Inflammatory macrophage treated with lipopolysaccharide for 1 hour (primary cell): ENCODE measurements at regions not wholly inside any gene's neighbourhood (a gene's known extent, or its start where the extent isn't known, plus 50 kb on each side); places are given as distances from the start of the nearest gene placed in this dataset.

ENCODE experiments used
- DNase-seq, 2 donors: peaks; one replicate each; pipeline ENCODE4 v3.0.0-alpha.2; 2020 to 2022

- no peak for DNase-seq
Measured at GRCh38 chr20:52817511-52817910, 154.6 kb upstream of the TSHZ2 start.

- DNase-seq = no peak
Measured at GRCh38 chr20:52814371-52814770, 157.8 kb upstream of the TSHZ2 start.

- no peak for DNase-seq
Measured at GRCh38 chr20:52812231-52812847, 159.8 kb upstream of the TSHZ2 start.

GRCh38 chr20:52809003-52809402 lies 163.2 kb upstream of the TSHZ2 start:
- no peak for DNase-seq

DNA sequence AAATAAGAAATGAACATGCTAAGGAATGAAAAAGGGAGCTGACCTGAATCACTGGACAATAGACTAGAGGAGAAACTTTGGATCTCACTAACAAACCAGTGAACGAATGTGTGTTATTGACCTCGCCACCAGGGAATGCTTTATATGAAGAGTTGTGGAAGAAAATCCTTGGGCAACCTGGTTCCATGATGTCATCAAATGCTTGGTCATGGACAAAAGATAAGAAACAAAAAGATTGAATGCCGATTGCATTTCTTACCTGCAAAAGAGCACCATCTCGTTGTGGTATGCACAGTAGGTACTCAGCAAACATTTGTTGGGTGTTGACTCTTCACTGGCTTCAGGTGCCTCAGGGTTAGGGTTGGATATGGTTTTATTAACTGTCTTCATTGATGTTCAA lies 165.2 kb upstream of the TSHZ2 start:
- DNase-seq = no peak

- DNase-seq = no peak
Measured at GRCh38 chr20:52805843-52806242, 166.3 kb upstream of the TSHZ2 start.

DNA sequence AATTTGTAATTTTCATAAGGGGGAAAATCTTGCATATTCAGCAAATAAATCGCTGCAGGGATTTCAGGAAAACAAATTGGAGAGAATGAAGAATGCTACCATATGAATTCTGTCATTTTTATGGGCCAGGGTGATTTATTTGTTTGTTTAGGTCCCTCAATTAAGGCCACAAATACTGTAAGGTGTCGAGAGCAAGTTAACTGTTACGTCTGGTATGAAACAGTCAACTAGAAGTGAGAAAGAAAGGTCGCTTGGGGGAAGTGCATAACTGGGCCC lies 166.9 kb upstream of the TSHZ2 start:
- DNase-seq = no peak

DNA sequence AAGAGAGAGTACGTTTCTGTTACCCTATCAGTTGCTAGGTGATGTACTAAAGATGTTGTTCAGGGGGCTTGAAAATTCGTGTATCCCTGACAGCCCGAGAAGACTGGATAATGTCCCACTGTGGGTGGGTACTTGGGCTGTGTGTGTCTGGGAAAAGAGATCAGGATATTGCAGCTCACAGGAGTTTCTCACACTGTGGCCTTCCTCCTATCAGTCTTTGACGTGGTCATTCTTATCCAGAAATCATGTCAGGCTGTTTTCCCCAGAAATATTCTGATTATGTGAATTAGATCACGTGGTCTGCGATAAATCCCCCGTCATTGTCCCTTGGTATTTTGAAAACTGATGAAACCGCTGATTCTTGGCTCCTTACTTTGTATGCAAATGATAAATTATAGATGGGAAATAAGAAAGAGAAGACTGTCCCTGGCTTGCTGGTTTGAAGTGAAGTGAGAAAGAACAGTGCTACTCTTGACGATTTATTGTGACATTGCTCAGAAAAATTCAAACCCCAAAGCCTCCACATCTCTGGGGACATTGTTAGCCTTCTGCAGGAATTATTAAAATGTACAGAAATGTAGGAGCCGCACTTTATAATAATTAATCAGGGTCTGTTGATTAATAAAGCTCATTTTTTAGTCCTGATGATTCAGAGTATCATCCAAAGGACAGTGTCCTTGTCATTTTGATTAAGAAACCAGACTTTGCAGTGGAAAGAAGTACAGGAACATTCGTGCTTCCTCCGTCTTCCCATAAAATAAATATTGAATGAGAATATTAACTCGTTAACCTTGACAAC lies 167.5 kb upstream of the TSHZ2 start:
- no peak for DNase-seq

GRCh38 chr20:52801628-52802006 lies 170.5 kb upstream of the TSHZ2 start:
- DNase-seq = no peak

- DNase-seq = no peak
Measured at GRCh38 chr20:52800734-52801627, 171.2 kb upstream of the TSHZ2 start.

DNA sequence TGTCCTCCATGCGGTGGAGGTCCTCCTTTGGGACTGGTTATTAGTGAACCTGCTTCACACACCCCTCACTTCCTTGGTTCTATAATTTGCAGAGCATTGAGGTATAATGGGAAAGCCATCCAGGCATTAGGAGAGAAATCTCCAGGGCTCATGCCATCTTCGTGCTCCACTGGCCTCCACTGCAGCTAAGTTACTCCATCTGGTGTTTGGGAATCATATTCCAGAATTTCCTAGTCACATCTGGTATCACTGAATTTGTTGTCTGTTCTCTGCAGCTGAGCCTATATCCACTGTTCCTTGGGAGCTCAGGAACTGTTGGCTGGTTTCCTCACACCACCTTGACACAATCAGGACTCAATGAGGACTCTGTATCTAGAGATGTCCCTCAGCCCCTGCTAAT lies 173.0 kb upstream of the TSHZ2 start:
- no peak for DNase-seq

- no peak for DNase-seq
Measured at GRCh38 chr20:52798124-52798523, 174.0 kb upstream of the TSHZ2 start.

- no peak for DNase-seq
Measured at GRCh38 chr20:52794853-52795252, 177.3 kb upstream of the TSHZ2 start.

DNA sequence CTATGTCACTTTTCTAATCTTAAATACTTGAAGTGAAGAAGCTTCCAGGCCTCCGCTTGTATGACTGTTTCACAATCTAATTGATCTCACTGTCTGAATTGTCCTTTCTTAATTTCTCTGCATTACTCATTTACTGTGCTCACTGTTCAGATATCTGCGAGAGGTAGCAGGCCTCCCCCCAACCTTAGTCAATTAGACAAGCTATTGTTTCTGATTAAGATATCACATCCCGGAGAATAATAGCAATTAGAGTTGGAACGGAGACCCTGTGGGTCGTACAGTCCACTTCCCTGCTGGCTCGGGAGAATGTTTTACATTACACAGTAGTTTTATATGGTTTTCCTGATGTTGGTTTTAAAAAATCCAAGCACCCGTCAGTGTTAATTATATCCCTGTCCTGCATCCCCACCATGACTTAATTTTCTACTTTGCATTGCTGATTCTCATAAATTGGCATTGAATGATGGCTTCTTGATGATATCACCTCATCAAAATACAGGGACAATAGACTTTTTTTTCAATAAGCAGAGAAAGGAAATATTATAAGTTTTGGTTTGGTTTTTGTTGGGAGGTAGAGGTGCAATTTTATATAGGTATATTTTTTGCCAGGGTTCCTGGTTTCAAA lies 178.7 kb upstream of the TSHZ2 start:
- DNase-seq = no peak

GRCh38 chr20:52791091-52791490 lies 181.1 kb upstream of the TSHZ2 start:
- no peak for DNase-seq

DNA sequence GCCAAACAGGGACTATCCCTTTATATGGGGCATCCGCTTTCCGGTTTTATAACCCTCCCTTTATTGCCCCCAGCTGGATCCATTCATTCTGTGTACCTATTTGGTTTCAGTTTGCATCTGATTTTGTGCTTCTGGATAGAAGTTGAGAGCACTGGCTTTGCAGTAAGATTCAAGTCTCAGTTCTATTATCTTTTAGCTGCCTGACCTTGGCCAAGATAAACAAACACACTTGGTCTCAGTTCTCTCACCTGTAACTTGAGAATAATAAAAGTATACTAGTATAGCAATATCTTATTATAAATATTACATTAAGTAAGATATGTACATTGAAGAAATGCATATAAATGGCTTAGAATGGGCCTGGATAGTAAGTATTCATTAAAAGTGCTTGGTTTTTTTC lies 182.4 kb upstream of the TSHZ2 start:
- DNase-seq = no peak

DNA sequence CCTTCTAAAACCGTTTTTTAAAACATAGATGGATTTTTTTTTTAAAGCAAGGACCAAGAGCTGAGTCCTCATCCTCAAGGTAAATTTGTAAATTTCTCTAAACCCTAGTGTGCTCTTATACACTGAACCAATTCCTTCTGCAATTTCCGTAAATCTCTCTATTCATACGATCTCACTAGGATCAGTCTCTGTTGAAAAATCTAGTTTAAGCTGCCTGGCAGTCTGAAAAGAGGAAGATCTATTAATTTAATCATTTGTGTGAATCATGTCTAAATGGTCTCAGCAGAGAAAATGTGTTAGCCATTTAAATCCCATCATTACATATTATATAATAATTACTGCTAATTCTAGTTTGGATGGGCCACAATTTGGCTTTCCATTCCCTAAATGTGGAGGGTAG lies 184.2 kb upstream of the TSHZ2 start:
- no peak for DNase-seq

DNA sequence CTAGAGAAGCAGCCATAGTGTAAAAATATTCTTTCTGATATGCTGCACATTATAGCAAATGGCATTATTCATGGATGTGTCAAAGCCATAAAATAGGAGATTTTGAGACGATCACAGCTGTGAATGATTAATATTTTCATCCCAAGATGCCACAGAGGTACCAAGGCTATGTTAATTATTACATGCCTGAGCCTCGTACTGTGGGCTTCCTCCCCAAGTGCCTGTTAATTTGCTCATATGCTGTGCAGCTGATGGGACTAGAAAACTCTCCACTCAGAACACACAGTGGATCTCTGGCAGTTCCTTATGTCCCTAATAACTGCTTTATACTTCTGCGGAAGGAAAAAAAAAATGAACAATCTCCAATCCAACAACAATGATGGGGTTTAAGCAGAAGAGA lies 184.9 kb upstream of the TSHZ2 start:
- DNase-seq = no peak

DNA sequence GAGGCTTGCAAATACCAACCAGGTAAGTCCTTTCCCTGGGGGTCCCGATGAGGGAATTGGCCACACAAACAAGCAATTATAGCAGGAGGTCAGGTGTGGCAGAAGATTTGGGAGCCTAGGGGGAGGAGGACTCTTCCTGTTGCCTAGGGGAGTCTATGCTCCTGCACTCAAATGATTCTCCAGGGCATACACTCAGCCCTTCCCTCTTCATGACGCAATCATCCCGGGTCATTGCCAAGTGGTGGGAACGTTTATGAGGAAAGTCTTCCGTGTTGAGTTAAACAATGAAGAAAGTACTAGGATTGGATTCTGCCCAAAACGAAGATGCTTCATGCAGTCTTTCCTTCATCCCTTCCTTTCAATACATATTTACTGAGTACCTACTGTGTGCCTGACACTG lies 186.5 kb upstream of the TSHZ2 start:
- DNase-seq = no peak

DNA sequence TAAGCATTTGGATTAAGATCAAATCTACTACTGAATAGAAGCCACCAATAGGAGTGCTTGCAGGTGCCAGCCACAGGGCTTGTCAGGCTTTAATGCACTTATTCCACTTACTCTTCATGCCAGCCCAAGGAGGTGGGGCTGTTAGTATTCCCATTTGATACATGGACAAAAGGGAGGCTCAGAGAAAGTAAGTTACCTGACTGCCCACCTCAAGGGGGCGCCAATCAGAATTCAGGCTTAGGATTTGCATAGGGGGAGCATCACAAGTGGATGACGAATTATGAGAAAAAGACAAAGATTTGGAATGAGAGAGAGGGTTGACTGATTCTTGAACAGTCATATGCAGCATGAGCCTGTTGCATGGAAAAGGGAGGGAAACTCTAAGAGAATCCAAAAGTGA lies 188.4 kb upstream of the TSHZ2 start:
- DNase-seq = peak in 1 of 2 donors; percentile 8

GRCh38 chr20:52780462-52780861 lies 191.7 kb upstream of the TSHZ2 start:
- DNase-seq = no peak

GRCh38 chr20:52779125-52779524 lies 193.0 kb upstream of the TSHZ2 start:
- DNase-seq = no peak

- DNase-seq = no peak
Measured at GRCh38 chr20:52777171-52777570, 195.0 kb upstream of the TSHZ2 start.

- no peak for DNase-seq
Measured at GRCh38 chr20:52775786-52776185, 196.4 kb upstream of the TSHZ2 start.
